Osteoblast (primary cell): ENCODE measurements at regions not wholly inside any gene's neighbourhood (a gene's known extent, or its start where the extent isn't known, plus 50 kb on each side); places are given as distances from the start of the nearest gene placed in this dataset.

ENCODE experiments used
- DNase-seq: peaks from one replicate; pipeline ENCODE4 v3.0.0; 2011; ENCODE audit warnings: low spot score, mixed read lengths; ENCODE audit not compliant: insufficient read length; ENCODE audit errors: missing footprints
- H2AFZ ChIP-seq: 2 replicates; pipeline ENCODE4 v1.6.0; 2011; ENCODE audit warnings: mild to moderate bottlenecking, low read length
- H3K27ac ChIP-seq: 2 replicates; pipeline ENCODE4 v1.5.1; 2011; ENCODE audit warnings: mild to moderate bottlenecking, low read depth, low read length, moderate library complexity
- H3K27me3 ChIP-seq: 2 replicates; pipeline ENCODE4 v1.6.0; 2012; ENCODE audit warnings: mild to moderate bottlenecking, control low read depth, inconsistent platforms, low read length, moderate library complexity; ENCODE audit not compliant: insufficient read depth
- H3K36me3 ChIP-seq: 2 replicates; pipeline ENCODE4 v1.5.1; 2011; ENCODE audit warnings: mild to moderate bottlenecking, low read length, control low read depth, moderate library complexity; ENCODE audit not compliant: insufficient read depth
- H3K4me1 ChIP-seq: 2 replicates; pipeline ENCODE4 v1.5.1; 2011; ENCODE audit warnings: mild to moderate bottlenecking, low read length, control low read depth, moderate library complexity; ENCODE audit not compliant: insufficient read depth
- H3K4me2 ChIP-seq: 2 replicates; pipeline ENCODE4 v1.6.0; 2011; ENCODE audit warnings: mild to moderate bottlenecking, low read length; ENCODE audit not compliant: insufficient read depth
- H3K4me3 ChIP-seq: fragments of 200-600 bp; sonication (generic); 3 replicates; pipeline ENCODE4 v1.5.1; 2012; ENCODE audit warnings: mild to moderate bottlenecking, low read length, inconsistent platforms; ENCODE audit not compliant: insufficient read depth
- H3K79me2 ChIP-seq: 2 replicates; pipeline ENCODE4 v1.6.0; 2012; ENCODE audit warnings: mild to moderate bottlenecking, low read length, control low read depth, inconsistent platforms; ENCODE audit not compliant: insufficient read depth
- H3K9me3 ChIP-seq: 2 replicates; pipeline ENCODE4 v1.5.1; 2011; ENCODE audit warnings: low read depth, low read length, control low read depth
- H4K20me1 ChIP-seq: 2 replicates; pipeline ENCODE4 v1.6.0; 2012; ENCODE audit warnings: mild to moderate bottlenecking, low read length, control low read depth; ENCODE audit not compliant: insufficient read depth
- TF ChIP-seq, protein P1 (sequence below): IDR thresholded peaks from 2 replicates; pipeline ENCODE4 v1.5.1; 2011; ENCODE audit warnings: mild to moderate bottlenecking, low read depth, low read length, moderate library complexity; ENCODE audit errors: extremely low read depth

DNA sequence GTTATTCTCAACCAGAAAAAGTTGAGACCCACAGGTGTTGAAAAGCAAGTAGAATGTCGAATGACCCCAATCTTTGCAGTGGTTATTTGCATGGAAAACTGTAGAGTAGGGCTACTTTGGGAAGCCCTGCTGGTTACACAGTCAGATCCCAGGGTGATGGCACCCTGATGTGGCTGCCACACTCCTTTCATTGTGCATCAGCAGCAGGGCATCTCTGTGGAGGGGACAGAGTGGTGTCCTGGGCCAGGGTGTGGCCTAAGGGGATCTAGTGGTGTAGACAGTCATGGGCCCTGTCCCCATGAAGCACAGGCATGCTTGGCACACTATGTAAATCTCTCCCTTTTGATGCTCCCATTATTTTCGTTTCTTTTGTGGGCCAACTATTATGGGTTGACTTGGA, 199.4 kb upstream of the NAV2 start:
- Histone ChIP-seq H3K9me3 (no peaks in the 10 kb centered on the region), H3K27ac (no peak overlapping the region), H3K4me2 (no peak overlapping the region), H3K4me1 (peaks cover 27% of the 10 kb centered on the region), H2AFZ (no peak overlapping the region), H3K79me2 (no peaks in the 10 kb centered on the region), H4K20me1 (no peaks in the 10 kb centered on the region), H3K36me3 (no peaks in the 10 kb centered on the region), H3K4me3 (no peak overlapping the region), H3K27me3 (peaks cover 2% of the 10 kb centered on the region)
- DNase-seq: no peak
- TF ChIP-seq, protein P1, sequence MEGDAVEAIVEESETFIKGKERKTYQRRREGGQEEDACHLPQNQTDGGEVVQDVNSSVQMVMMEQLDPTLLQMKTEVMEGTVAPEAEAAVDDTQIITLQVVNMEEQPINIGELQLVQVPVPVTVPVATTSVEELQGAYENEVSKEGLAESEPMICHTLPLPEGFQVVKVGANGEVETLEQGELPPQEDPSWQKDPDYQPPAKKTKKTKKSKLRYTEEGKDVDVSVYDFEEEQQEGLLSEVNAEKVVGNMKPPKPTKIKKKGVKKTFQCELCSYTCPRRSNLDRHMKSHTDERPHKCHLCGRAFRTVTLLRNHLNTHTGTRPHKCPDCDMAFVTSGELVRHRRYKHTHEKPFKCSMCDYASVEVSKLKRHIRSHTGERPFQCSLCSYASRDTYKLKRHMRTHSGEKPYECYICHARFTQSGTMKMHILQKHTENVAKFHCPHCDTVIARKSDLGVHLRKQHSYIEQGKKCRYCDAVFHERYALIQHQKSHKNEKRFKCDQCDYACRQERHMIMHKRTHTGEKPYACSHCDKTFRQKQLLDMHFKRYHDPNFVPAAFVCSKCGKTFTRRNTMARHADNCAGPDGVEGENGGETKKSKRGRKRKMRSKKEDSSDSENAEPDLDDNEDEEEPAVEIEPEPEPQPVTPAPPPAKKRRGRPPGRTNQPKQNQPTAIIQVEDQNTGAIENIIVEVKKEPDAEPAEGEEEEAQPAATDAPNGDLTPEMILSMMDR: no peak

DNA sequence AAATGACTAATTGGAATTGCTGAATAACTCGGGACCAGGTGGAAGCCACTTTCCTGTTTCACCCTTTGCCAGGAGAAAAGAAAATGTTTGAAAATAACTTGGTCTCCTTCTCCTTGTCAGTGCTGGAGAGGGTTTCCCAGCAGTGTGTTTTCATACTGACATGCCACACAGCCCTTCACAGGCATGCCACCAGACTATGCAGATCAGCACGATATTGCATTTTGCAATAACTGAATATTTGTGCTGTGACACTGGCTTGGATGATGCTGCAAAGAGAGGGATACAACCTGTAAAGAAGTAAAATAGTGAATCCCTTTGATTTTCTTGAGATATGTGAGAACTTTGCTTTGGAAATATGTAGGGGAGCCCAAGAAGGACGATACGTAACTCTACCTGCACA, 200.0 kb upstream of the NAV2 start:
- DNase-seq: no peak
- Histone ChIP-seq H2AFZ (no peak overlapping the region), H3K27me3 (peaks cover 2% of the 10 kb centered on the region), H3K4me2 (peak overlapping the region; percentile 55), H4K20me1 (no peaks in the 10 kb centered on the region), H3K9me3 (no peaks in the 10 kb centered on the region), H3K79me2 (no peaks in the 10 kb centered on the region), H3K4me1 (peaks cover 33% of the 10 kb centered on the region), H3K4me3 (no peak overlapping the region), H3K36me3 (no peaks in the 10 kb centered on the region), H3K27ac (no peak overlapping the region)
- TF ChIP-seq, protein P1: no peak

DNA sequence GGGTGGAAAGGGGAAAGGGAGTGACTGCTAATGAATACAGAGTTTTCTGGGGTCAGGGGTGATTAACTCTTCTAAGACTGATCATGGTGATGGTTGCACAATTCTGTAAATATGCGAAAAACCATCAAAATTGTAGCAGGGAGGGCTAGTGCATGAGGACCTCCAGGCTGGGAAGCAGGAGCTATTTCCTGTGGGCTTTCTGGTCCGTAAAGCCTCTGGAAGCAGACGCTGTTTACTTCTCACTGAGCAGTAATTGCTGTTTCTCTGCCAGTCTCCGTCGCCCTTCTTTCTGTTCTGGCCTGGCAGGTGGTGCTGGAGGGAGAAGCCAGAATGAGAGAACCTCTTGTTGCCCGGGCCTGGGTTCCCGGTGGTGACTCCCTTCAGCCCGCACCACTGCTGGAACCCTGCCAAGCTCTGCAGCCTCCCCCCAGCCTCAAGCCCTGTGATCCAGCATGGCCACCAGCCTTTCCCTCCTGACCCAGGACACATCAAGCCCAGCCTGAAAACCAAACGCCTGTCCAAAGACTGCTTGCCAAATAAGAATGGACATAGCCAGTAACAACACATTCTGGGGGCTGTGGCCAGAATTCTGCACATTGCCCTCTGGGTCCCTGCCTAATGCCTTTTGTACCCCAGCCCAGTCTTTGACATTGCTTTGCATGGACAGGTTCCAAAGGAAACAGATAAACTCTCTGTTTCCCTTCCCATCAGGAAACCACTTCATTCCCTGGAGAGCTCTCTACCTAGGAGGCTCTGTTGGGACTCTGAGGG, 201.0 kb upstream of the NAV2 start:
- no peaks in the 10 kb centered on the region for H4K20me1 ChIP-seq
- no peaks in the 10 kb centered on the region for H3K79me2 ChIP-seq
- no peak overlapping the region for H3K27ac ChIP-seq
- peaks cover 35% of the 10 kb centered on the region for H3K4me1 ChIP-seq
- H2AFZ ChIP-seq: no peak overlapping the region
- TF ChIP-seq, protein P1: no peak
- no peaks in the 10 kb centered on the region for H3K9me3 ChIP-seq
- H3K4me3 ChIP-seq: peak overlapping the region; percentile 27
- no peak for DNase-seq
- H3K36me3 ChIP-seq: no peaks in the 10 kb centered on the region
- H3K27me3 ChIP-seq: peaks cover 2% of the 10 kb centered on the region
- peak overlapping the region; percentile 55 for H3K4me2 ChIP-seq

DNA sequence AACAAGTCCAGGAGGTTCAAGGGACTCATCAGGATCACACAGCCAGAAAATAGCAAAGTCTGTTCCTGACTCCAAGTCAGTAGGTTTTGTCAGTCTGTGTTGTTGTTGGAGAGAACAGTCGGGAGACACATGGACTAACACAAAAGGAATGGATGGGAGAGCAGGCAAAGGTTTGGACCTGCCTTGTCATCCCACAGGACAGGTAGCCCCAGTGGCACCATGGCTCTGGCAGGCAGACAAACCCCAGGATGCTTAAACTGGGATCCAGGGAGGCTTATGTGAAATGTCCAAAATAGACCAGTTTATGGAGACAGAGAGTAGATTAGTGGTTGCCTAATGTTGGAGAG, 201.6 kb upstream of the NAV2 start:
- Histone ChIP-seq H3K27me3 (peaks cover 2% of the 10 kb centered on the region), H3K79me2 (no peaks in the 10 kb centered on the region), H3K9me3 (no peaks in the 10 kb centered on the region), H2AFZ (no peak overlapping the region), H3K36me3 (no peaks in the 10 kb centered on the region), H3K27ac (no peak overlapping the region), H3K4me2 (peak overlapping the region; percentile 55), H3K4me1 (peaks cover 35% of the 10 kb centered on the region), H4K20me1 (no peaks in the 10 kb centered on the region), H3K4me3 (no peak overlapping the region)
- DNase-seq: no peak
- TF ChIP-seq, protein P1: no peak
